Endodermal cell (in vitro differentiated cells): ENCODE measurements at regions not wholly inside any gene's neighbourhood (a gene's known extent, or its start where the extent isn't known, plus 50 kb on each side); places are given as distances from the start of the nearest gene placed in this dataset.

Source experiments
- DNase-seq: peaks from one replicate; pipeline ENCODE4 v3.0.0-alpha.2; 2017
- H3K27ac ChIP-seq: 2 replicates; pipeline ENCODE4 v1.5.1; 2013; ENCODE audit warnings: mild to moderate bottlenecking, low read depth, low read length, moderate library complexity
- H3K27me3 ChIP-seq: 2 replicates; pipeline ENCODE4 v1.6.1; 2013; ENCODE audit warnings: mild to moderate bottlenecking, low read length, moderate library complexity; ENCODE audit not compliant: insufficient read depth, control insufficient read depth, poor library complexity, severe bottlenecking
- H3K36me3 ChIP-seq: 2 replicates; pipeline ENCODE4 v1.7.0; 2013; ENCODE audit warnings: mild to moderate bottlenecking, low read length, moderate library complexity; ENCODE audit not compliant: control insufficient read depth, insufficient read depth
- H3K4me1 ChIP-seq: one replicate; pipeline ENCODE4 v1.7.0; 2013; ENCODE audit warnings: low read length; ENCODE audit not compliant: control insufficient read depth, insufficient read depth
- H3K4me3 ChIP-seq: 2 replicates; pipeline ENCODE4 v1.5.1; 2013; ENCODE audit warnings: mild to moderate bottlenecking, low read length, moderate library complexity
- H3K9ac ChIP-seq: 2 replicates; pipeline ENCODE4 v1.6.1; 2013; ENCODE audit warnings: mild to moderate bottlenecking, low read length, moderate library complexity; ENCODE audit not compliant: poor library complexity, severe bottlenecking; ENCODE audit errors: extremely low read depth
- H3K9me3 ChIP-seq: 2 replicates; pipeline ENCODE4 v1.6.1; 2013; ENCODE audit warnings: mild to moderate bottlenecking, low read length, moderate library complexity; ENCODE audit not compliant: control insufficient read depth
- H3K27ac Mint-ChIP-seq: 2 replicates; pipeline ENCODE4 v1.8.0; 2020; ENCODE audit warnings: mixed read lengths
- H3K27me3 Mint-ChIP-seq: 2 replicates; pipeline ENCODE4 v1.8.0; 2021; ENCODE audit warnings: mild to moderate bottlenecking, mixed read lengths; ENCODE audit not compliant: insufficient read depth
- H3K36me3 Mint-ChIP-seq: 2 replicates; pipeline ENCODE4 v1.8.0; 2020; ENCODE audit warnings: low read depth, mixed read lengths
- H3K4me1 Mint-ChIP-seq: 2 replicates; pipeline ENCODE4 v1.8.0; 2020; ENCODE audit warnings: mixed read lengths
- H3K4me3 Mint-ChIP-seq: 2 replicates; pipeline ENCODE4 v1.8.0; 2020; ENCODE audit warnings: mild to moderate bottlenecking, moderate library complexity, mixed read lengths
- H3K9me3 Mint-ChIP-seq: 2 replicates; pipeline ENCODE4 v1.8.0; 2020; ENCODE audit warnings: mild to moderate bottlenecking, mixed read lengths
- WGBS, 2 experiments: methylation state at CpG; one replicate each; pipeline versions ENCODE4 v1.1.5 to v1.1.7; 2013; ENCODE audit warnings: missing lambda C conversion rate in 2 of 2, mixed read lengths in 1 of 2; ENCODE audit not compliant: insufficient coverage in 1 of 2, insufficient read length in 1 of 2; 5-methylcytosine and 5-hydroxymethylcytosine counted together
- TF ChIP-seq, protein P1 (sequence below): fragments of 200-600 bp; sonication (generic); conservative IDR thresholded peaks from 2 replicates; pipeline ENCODE4 v1.5.0; 2021; ENCODE audit warnings: antibody characterized with exemption, mild to moderate bottlenecking

- Histone ChIP-seq H3K27ac (no peak overlapping the region), H3K4me1 (no peaks in the 10 kb centered on the region), H3K9ac (no peak overlapping the region), H3K9me3 (no peaks in the 10 kb centered on the region), H3K36me3 (no peaks in the 10 kb centered on the region), H3K27me3 (no peaks in the 10 kb centered on the region), H3K4me3 (no peak overlapping the region)
- peaks cover 12% of the 10 kb centered on the region for H3K4me1 Mint-ChIP-seq
- H3K4me3 Mint-ChIP-seq: no peak overlapping the region
- H3K27me3 Mint-ChIP-seq: no peaks in the 10 kb centered on the region
- H3K9me3 Mint-ChIP-seq: no peaks in the 10 kb centered on the region
- TF ChIP-seq, protein P1, sequence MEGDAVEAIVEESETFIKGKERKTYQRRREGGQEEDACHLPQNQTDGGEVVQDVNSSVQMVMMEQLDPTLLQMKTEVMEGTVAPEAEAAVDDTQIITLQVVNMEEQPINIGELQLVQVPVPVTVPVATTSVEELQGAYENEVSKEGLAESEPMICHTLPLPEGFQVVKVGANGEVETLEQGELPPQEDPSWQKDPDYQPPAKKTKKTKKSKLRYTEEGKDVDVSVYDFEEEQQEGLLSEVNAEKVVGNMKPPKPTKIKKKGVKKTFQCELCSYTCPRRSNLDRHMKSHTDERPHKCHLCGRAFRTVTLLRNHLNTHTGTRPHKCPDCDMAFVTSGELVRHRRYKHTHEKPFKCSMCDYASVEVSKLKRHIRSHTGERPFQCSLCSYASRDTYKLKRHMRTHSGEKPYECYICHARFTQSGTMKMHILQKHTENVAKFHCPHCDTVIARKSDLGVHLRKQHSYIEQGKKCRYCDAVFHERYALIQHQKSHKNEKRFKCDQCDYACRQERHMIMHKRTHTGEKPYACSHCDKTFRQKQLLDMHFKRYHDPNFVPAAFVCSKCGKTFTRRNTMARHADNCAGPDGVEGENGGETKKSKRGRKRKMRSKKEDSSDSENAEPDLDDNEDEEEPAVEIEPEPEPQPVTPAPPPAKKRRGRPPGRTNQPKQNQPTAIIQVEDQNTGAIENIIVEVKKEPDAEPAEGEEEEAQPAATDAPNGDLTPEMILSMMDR: no peak
- H3K36me3 Mint-ChIP-seq: no peaks in the 10 kb centered on the region
- DNase-seq: no peak
- H3K27ac Mint-ChIP-seq: no peak overlapping the region
- WGBS, 2 experiments: 92 to 100% methylated on average over 1 to 7 of the region's 7 CpGs
Measured at GRCh38 chr6:155954149-155954548, 498.5 kb upstream of the NOX3 start.

GRCh38 chr6:155949256-155949655, 493.6 kb upstream of the NOX3 start:
- WGBS, 2 experiments: 92 to 96% methylated on average over 2 to 3 of the region's 3 CpGs
- TF ChIP-seq, protein P1: no peak

GRCh38 chr6:155946860-155947259, 491.2 kb upstream of the NOX3 start:
- Mint-ChIP-seq H3K9me3 (no peaks in the 10 kb centered on the region), H3K27me3 (no peaks in the 10 kb centered on the region), H3K27ac (no peak overlapping the region), H3K4me3 (no peak overlapping the region), H3K4me1 (no peaks in the 10 kb centered on the region), H3K36me3 (no peaks in the 10 kb centered on the region)
- Histone ChIP-seq H3K9ac (no peak overlapping the region), H3K4me3 (no peak overlapping the region), H3K9me3 (no peaks in the 10 kb centered on the region), H3K27ac (no peak overlapping the region), H3K4me1 (no peaks in the 10 kb centered on the region), H3K36me3 (no peaks in the 10 kb centered on the region), H3K27me3 (no peaks in the 10 kb centered on the region)
- WGBS, 2 experiments: 94 to 95% methylated on average over 3 to 4 of the region's 4 CpGs
- DNase-seq: no peak
- TF ChIP-seq, protein P1: no peak

More at GRCh38 chr6:155949256-155949655, 493.6 kb upstream of the NOX3 start:
- Histone ChIP-seq H3K27ac (no peak overlapping the region), H3K27me3 (no peaks in the 10 kb centered on the region), H3K9ac (no peak overlapping the region), H3K36me3 (no peaks in the 10 kb centered on the region), H3K4me3 (no peak overlapping the region), H3K9me3 (no peaks in the 10 kb centered on the region), H3K4me1 (no peaks in the 10 kb centered on the region)
- H3K27me3 Mint-ChIP-seq: no peaks in the 10 kb centered on the region
- DNase-seq: no peak
- H3K36me3 Mint-ChIP-seq: no peaks in the 10 kb centered on the region
- no peaks in the 10 kb centered on the region for H3K4me1 Mint-ChIP-seq
- H3K4me3 Mint-ChIP-seq: no peak overlapping the region
- no peaks in the 10 kb centered on the region for H3K9me3 Mint-ChIP-seq
- no peak overlapping the region for H3K27ac Mint-ChIP-seq
